Activated T-helper 17 cell treated with anti-CD3 and anti-CD28 coated beads, Interleukin-2, amount 50 U/mL, for 72 hours (primary cell): ENCODE measurements at regions not wholly inside any gene's neighbourhood (a gene's known extent, or its start where the extent isn't known, plus 50 kb on each side); places are given as distances from the start of the nearest gene placed in this dataset.

Experiments used
- ATAC-seq: fragments of 150-1000 bp; cut with Tn5 transposase; replicated peaks from 2 replicates; pipeline ENCODE4 v1.10.0; 2021; ENCODE audit warnings: mild to moderate bottlenecking, moderate library complexity
- H3K27ac Mint-ChIP-seq: one replicate; pipeline ENCODE4 v1.8.0; 2022; ENCODE audit warnings: mixed read lengths
- H3K27me3 Mint-ChIP-seq: one replicate; pipeline ENCODE4 v1.8.0; 2022; ENCODE audit warnings: mixed read lengths
- H3K36me3 Mint-ChIP-seq: one replicate; pipeline ENCODE4 v1.8.0; 2022; ENCODE audit warnings: low read depth, mild to moderate bottlenecking, mixed read lengths
- H3K4me1 Mint-ChIP-seq: one replicate; pipeline ENCODE4 v1.8.0; 2022; ENCODE audit warnings: mixed read lengths
- H3K4me3 Mint-ChIP-seq: one replicate; pipeline ENCODE4 v1.8.0; 2022; ENCODE audit warnings: mild to moderate bottlenecking, mixed read lengths
- H3K9me3 Mint-ChIP-seq: one replicate; pipeline ENCODE4 v1.8.0; 2022; ENCODE audit warnings: mixed read lengths

- Mint-ChIP-seq H3K9me3 (peaks cover 4% of the 10 kb centered on the region), H3K4me1 (no peaks in the 10 kb centered on the region), H3K4me3 (no peak overlapping the region), H3K36me3 (no peaks in the 10 kb centered on the region), H3K27me3 (no peaks in the 10 kb centered on the region), H3K27ac (no peak overlapping the region)
- ATAC-seq = no peak
Observed at GRCh38 chr4:24056289-24056688, 166.4 kb upstream of the PPARGC1A start.

- no peak overlapping the region for H3K4me3 Mint-ChIP-seq
- H3K27me3 Mint-ChIP-seq = no peaks in the 10 kb centered on the region
- no peak overlapping the region for H3K27ac Mint-ChIP-seq
Observed at GRCh38 chr4:24055623-24056022, 165.8 kb upstream of the PPARGC1A start.

GRCh38 chr4:24054910-24055309 lies 165.1 kb upstream of the PPARGC1A start:
- Mint-ChIP-seq H3K9me3 (peaks cover 4% of the 10 kb centered on the region), H3K27me3 (no peaks in the 10 kb centered on the region), H3K27ac (no peak overlapping the region), H3K36me3 (no peaks in the 10 kb centered on the region), H3K4me1 (no peaks in the 10 kb centered on the region), H3K4me3 (no peak overlapping the region)
- no peak for ATAC-seq

More at GRCh38 chr4:24055623-24056022, 165.8 kb upstream of the PPARGC1A start:
- Mint-ChIP-seq H3K4me1 (no peaks in the 10 kb centered on the region), H3K36me3 (no peaks in the 10 kb centered on the region), H3K9me3 (peaks cover 4% of the 10 kb centered on the region)
- ATAC-seq = no peak

- ATAC-seq = no peak
- no peaks in the 10 kb centered on the region for H3K4me1 Mint-ChIP-seq
- H3K27ac Mint-ChIP-seq = no peak overlapping the region
- H3K4me3 Mint-ChIP-seq = no peak overlapping the region
- no peaks in the 10 kb centered on the region for H3K36me3 Mint-ChIP-seq
- peaks cover 4% of the 10 kb centered on the region for H3K9me3 Mint-ChIP-seq
- no peaks in the 10 kb centered on the region for H3K27me3 Mint-ChIP-seq
Observed at GRCh38 chr4:24053934-24054333, 164.1 kb upstream of the PPARGC1A start.

GRCh38 chr4:24044610-24045589 lies 155.1 kb upstream of the PPARGC1A start:
- Mint-ChIP-seq H3K27ac (no peak overlapping the region), H3K4me1 (no peaks in the 10 kb centered on the region), H3K4me3 (no peak overlapping the region), H3K9me3 (peaks cover 8% of the 10 kb centered on the region), H3K27me3 (no peaks in the 10 kb centered on the region), H3K36me3 (no peaks in the 10 kb centered on the region)
- ATAC-seq = no peak

- ATAC-seq = no peak
- Mint-ChIP-seq H3K27ac (no peak overlapping the region), H3K4me1 (no peaks in the 10 kb centered on the region)
Observed at GRCh38 chr4:24042094-24042493, 152.2 kb upstream of the PPARGC1A start.

GRCh38 chr4:24040811-24041210 lies 151.0 kb upstream of the PPARGC1A start:
- Mint-ChIP-seq H3K27me3 (no peaks in the 10 kb centered on the region), H3K4me3 (no peak overlapping the region), H3K27ac (no peak overlapping the region), H3K36me3 (no peaks in the 10 kb centered on the region), H3K9me3 (peaks cover 5% of the 10 kb centered on the region), H3K4me1 (no peaks in the 10 kb centered on the region)
- ATAC-seq = no peak

More at GRCh38 chr4:24042094-24042493, 152.2 kb upstream of the PPARGC1A start:
- H3K4me3 Mint-ChIP-seq = no peak overlapping the region
- H3K9me3 Mint-ChIP-seq = peaks cover 8% of the 10 kb centered on the region
- no peaks in the 10 kb centered on the region for H3K27me3 Mint-ChIP-seq
- H3K36me3 Mint-ChIP-seq = no peaks in the 10 kb centered on the region

GRCh38 chr4:24033626-24034025 lies 143.8 kb upstream of the PPARGC1A start:
- Mint-ChIP-seq H3K27ac (no peak overlapping the region), H3K4me1 (no peaks in the 10 kb centered on the region), H3K9me3 (peaks cover 4% of the 10 kb centered on the region), H3K4me3 (no peak overlapping the region), H3K27me3 (no peaks in the 10 kb centered on the region), H3K36me3 (no peaks in the 10 kb centered on the region)
- no peak for ATAC-seq

GRCh38 chr4:24032371-24032989 lies 142.6 kb upstream of the PPARGC1A start:
- Mint-ChIP-seq H3K4me1 (no peaks in the 10 kb centered on the region), H3K4me3 (no peak overlapping the region), H3K36me3 (no peaks in the 10 kb centered on the region), H3K27me3 (no peaks in the 10 kb centered on the region), H3K9me3 (peaks cover 4% of the 10 kb centered on the region), H3K27ac (no peak overlapping the region)
- no peak for ATAC-seq

GRCh38 chr4:24026596-24026995 lies 136.7 kb upstream of the PPARGC1A start:
- Mint-ChIP-seq H3K9me3 (no peaks in the 10 kb centered on the region), H3K4me3 (no peak overlapping the region), H3K27me3 (no peaks in the 10 kb centered on the region), H3K4me1 (no peaks in the 10 kb centered on the region), H3K27ac (no peak overlapping the region), H3K36me3 (no peaks in the 10 kb centered on the region)
- no peak for ATAC-seq

GRCh38 chr4:24024605-24025004 lies 134.8 kb upstream of the PPARGC1A start:
- no peaks in the 10 kb centered on the region for H3K36me3 Mint-ChIP-seq
- H3K27me3 Mint-ChIP-seq = no peaks in the 10 kb centered on the region
- H3K4me1 Mint-ChIP-seq = no peaks in the 10 kb centered on the region
- H3K9me3 Mint-ChIP-seq = no peaks in the 10 kb centered on the region
- no peak for ATAC-seq
- no peak overlapping the region for H3K4me3 Mint-ChIP-seq
- H3K27ac Mint-ChIP-seq = no peak overlapping the region

- Mint-ChIP-seq H3K36me3 (no peaks in the 10 kb centered on the region), H3K27me3 (no peaks in the 10 kb centered on the region), H3K4me3 (no peak overlapping the region), H3K27ac (no peak overlapping the region), H3K4me1 (no peaks in the 10 kb centered on the region), H3K9me3 (no peaks in the 10 kb centered on the region)
- ATAC-seq = no peak
Observed at GRCh38 chr4:24024157-24024556, 134.3 kb upstream of the PPARGC1A start.

GRCh38 chr4:24015782-24016181 lies 125.9 kb upstream of the PPARGC1A start:
- Mint-ChIP-seq H3K36me3 (no peaks in the 10 kb centered on the region), H3K9me3 (no peaks in the 10 kb centered on the region), H3K4me3 (no peak overlapping the region), H3K4me1 (no peaks in the 10 kb centered on the region), H3K27ac (no peak overlapping the region), H3K27me3 (no peaks in the 10 kb centered on the region)
- no peak for ATAC-seq

GRCh38 chr4:24013668-24014422 lies 124.0 kb upstream of the PPARGC1A start:
- no peak for ATAC-seq
- H3K4me3 Mint-ChIP-seq = no peak overlapping the region
- H3K36me3 Mint-ChIP-seq = no peaks in the 10 kb centered on the region
- no peaks in the 10 kb centered on the region for H3K9me3 Mint-ChIP-seq
- H3K4me1 Mint-ChIP-seq = no peaks in the 10 kb centered on the region
- H3K27me3 Mint-ChIP-seq = no peaks in the 10 kb centered on the region
- H3K27ac Mint-ChIP-seq = no peak overlapping the region
